IMR-90 (cell line): ENCODE measurements at regions not wholly inside any gene's neighbourhood (a gene's known extent, or its start where the extent isn't known, plus 50 kb on each side); places are given as distances from the start of the nearest gene placed in this dataset.

ENCODE experiments used
- ATAC-seq: fragments of 200-7000 bp; cut with Tn5 transposase; 2 replicates; pipeline ENCODE4 v1.9.1; 2020; ENCODE audit warnings: low read depth, mild to moderate bottlenecking, moderate library complexity
- BruUV-seq: library from RNA; stranded (reverse); fragments of 400-500 nt; replicated peaks from 2 replicates; lab custom pipeline; 2021; lab: Mats Ljungman, UMichigan
- CTCF ChIA-PET: fragments of 300-600 bp; formaldehyde crosslinking; extraction: SDS; loops from one replicate; lab custom pipeline; 2021; ENCODE audit warnings: antibody characterized with exemption; lab: Yijun Ruan, JAX
- POLR2A ChIA-PET: fragments of 300-600 bp; sonication (Branson Sonifier 250); formaldehyde crosslinking; loops from one replicate; lab custom pipeline; 2022; ENCODE audit warnings: antibody characterized with exemption; ENCODE audit not compliant: unreplicated experiment; lab: Charles Lee
- DNase-seq: peaks from one replicate; pipeline ENCODE4 v3.0.0; 2013
- H2AFZ ChIP-seq: replicated peaks from 2 replicates; pipeline ENCODE3; 2013; ENCODE audit warnings: low read length, mild to moderate bottlenecking; ENCODE audit not compliant: poor library complexity
- H2AK5ac ChIP-seq: 2 replicates; pipeline ENCODE4 v1.6.1; 2013; ENCODE audit warnings: low read depth, low read length, inconsistent platforms
- H2AK9ac ChIP-seq: replicated peaks from 2 replicates; pipeline ENCODE3; 2013; ENCODE audit warnings: mild to moderate bottlenecking, low read depth, low read length, moderate library complexity; ENCODE audit not compliant: poor library complexity
- H2BK120ac ChIP-seq: 2 replicates; pipeline ENCODE4 v1.6.1; 2013; ENCODE audit warnings: low read depth, low read length, inconsistent platforms
- H2BK15ac ChIP-seq: 3 replicates; pipeline ENCODE4 v1.6.1; 2013; ENCODE audit warnings: low read depth, low read length, inconsistent platforms
- H2BK20ac ChIP-seq: 2 replicates; pipeline ENCODE4 v1.6.1; 2013; ENCODE audit warnings: low read depth, mild to moderate bottlenecking, inconsistent platforms, low read length, moderate library complexity
- H2BK5ac ChIP-seq: 2 replicates; pipeline ENCODE4 v1.6.1; 2013; ENCODE audit warnings: mild to moderate bottlenecking, low read depth, low read length, inconsistent platforms; ENCODE audit not compliant: poor library complexity, severe bottlenecking
- H3K14ac ChIP-seq: replicated peaks from 2 replicates; pipeline ENCODE4 v1.6.1; 2013; ENCODE audit warnings: low read depth, low read length, inconsistent platforms
- H3K18ac ChIP-seq: 2 replicates; pipeline ENCODE4 v1.6.1; 2013; ENCODE audit warnings: low read depth, low read length, control low read depth
- H3K23ac ChIP-seq: 2 replicates; pipeline ENCODE4 v1.6.1; 2013; ENCODE audit warnings: low read depth, low read length, inconsistent platforms
- H3K27ac ChIP-seq: 2 replicates; pipeline ENCODE4 v1.5.1; 2013; ENCODE audit warnings: mild to moderate bottlenecking, control low read depth, low read length; ENCODE audit not compliant: insufficient read depth
- H3K27me3 ChIP-seq: 2 replicates; pipeline ENCODE4 v1.6.1; 2013; ENCODE audit warnings: low read length; ENCODE audit not compliant: control insufficient read depth, insufficient read depth
- H3K36me3 ChIP-seq: 2 replicates; pipeline ENCODE4 v1.6.1; 2013; ENCODE audit warnings: low read length, mixed read lengths; ENCODE audit not compliant: control insufficient read depth, insufficient read depth
- H3K4ac ChIP-seq: 2 replicates; pipeline ENCODE4 v1.6.1; 2013; ENCODE audit warnings: low read depth, low read length, inconsistent platforms
- H3K4me1 ChIP-seq: 2 replicates; pipeline ENCODE4 v1.6.1; 2013; ENCODE audit warnings: low read length, mixed read lengths; ENCODE audit not compliant: control insufficient read depth, insufficient read depth
- H3K4me2 ChIP-seq: 2 replicates; pipeline ENCODE4 v1.6.1; 2013; ENCODE audit warnings: low read depth, mild to moderate bottlenecking, control low read depth, low read length, moderate library complexity
- H3K4me3 ChIP-seq: 2 replicates; pipeline ENCODE4 v1.5.1; 2013; ENCODE audit warnings: low read depth, mild to moderate bottlenecking, control low read depth, low read length, moderate library complexity; ENCODE audit not compliant: insufficient read depth
- H3K56ac ChIP-seq: 2 replicates; pipeline ENCODE4 v1.6.1; 2013; ENCODE audit warnings: low read length, inconsistent platforms; ENCODE audit not compliant: insufficient read depth; ENCODE audit errors: extremely low read depth
- H3K79me1 ChIP-seq, 2 experiments: 2 replicates each; pipeline ENCODE4 v1.6.1; 2013; ENCODE audit warnings: low read length in 2 of 2, inconsistent platforms in 1 of 2, low read depth in 1 of 2
- H3K9ac ChIP-seq: 2 replicates; pipeline ENCODE4 v1.6.1; 2013; ENCODE audit warnings: low read depth, low read length, control low read depth
- H3K9me1 ChIP-seq: 2 replicates; pipeline ENCODE4 v1.6.1; 2013; ENCODE audit warnings: low read length, inconsistent platforms; ENCODE audit not compliant: insufficient read depth
- H3K9me3 ChIP-seq: 2 replicates; pipeline ENCODE4 v1.6.1; 2013; ENCODE audit warnings: low read length; ENCODE audit not compliant: control insufficient read depth, insufficient read depth
- H4K20me1 ChIP-seq: 2 replicates; pipeline ENCODE4 v1.6.1; 2013; ENCODE audit warnings: low read length, inconsistent platforms; ENCODE audit not compliant: insufficient read depth
- H4K5ac ChIP-seq: 2 replicates; pipeline ENCODE4 v1.6.1; 2013; ENCODE audit warnings: mild to moderate bottlenecking, low read depth, low read length, control low read depth
- H4K8ac ChIP-seq, 2 experiments: 2 replicates each; pipeline ENCODE4 v1.6.1; 2013; ENCODE audit warnings: low read depth in 2 of 2, low read length in 2 of 2, control low read depth in 1 of 2, inconsistent platforms in 1 of 2
- H4K91ac ChIP-seq: 2 replicates; pipeline ENCODE4 v1.6.1; 2013; ENCODE audit warnings: low read depth, low read length, inconsistent platforms; ENCODE audit not compliant: insufficient read depth
- BHLHE40 ChIP-seq: fragments of 150-350 bp; IDR thresholded peaks from 2 replicates; pipeline ENCODE4 v1.6.1; 2016; ENCODE audit warnings: mild to moderate bottlenecking, low read depth, low read length
- CEBPB ChIP-seq: IDR thresholded peaks from 2 replicates; pipeline ENCODE4 v1.6.1; 2012; ENCODE audit warnings: low read depth, low read length, improper control_type of control experiment
- CHD1 ChIP-seq: IDR thresholded peaks from 2 replicates; pipeline ENCODE4 v1.6.1; 2012; ENCODE audit warnings: low read depth, low read length, improper control_type of control experiment
- WGBS, 2 experiments: methylation state at CpG; one replicate each; pipeline versions ENCODE4 v1.1.5 to v1.1.7; 2013; ENCODE audit warnings: missing lambda C conversion rate in 2 of 2; ENCODE audit not compliant: insufficient read length in 1 of 2; ENCODE audit errors: extremely low coverage in 2 of 2; 5-methylcytosine and 5-hydroxymethylcytosine counted together
- dilution Hi-C: fragments of 300-500 bp; cut with HindIII; formaldehyde crosslinking; loops from one replicate; pipeline ENCODE4 v1.14.3; 2018; ENCODE audit warnings: low sequenced_read_pairs; ENCODE audit not compliant: unreplicated experiment
- in situ Hi-C: fragments of 300-500 bp; cut with MboI; formaldehyde crosslinking; loops from 3 replicates; pipeline ENCODE4 v1.14.3; 2019; ENCODE audit warnings: low sequenced_read_pairs, inconsistent platforms, mixed read lengths
- intact Hi-C: fragments of 100-400 bp; cut with micrococcal nuclease; formaldehyde crosslinking; loops from 2 replicates; pipeline ENCODE4 v1.10.0; 2022
- TF ChIP-seq, protein P1 (sequence below): fragments of 150-350 bp; IDR thresholded peaks from 2 replicates; pipeline ENCODE4 v1.6.1; 2017; ENCODE audit warnings: mild to moderate bottlenecking, antibody characterized with exemption, low read length, low read depth

DNA sequence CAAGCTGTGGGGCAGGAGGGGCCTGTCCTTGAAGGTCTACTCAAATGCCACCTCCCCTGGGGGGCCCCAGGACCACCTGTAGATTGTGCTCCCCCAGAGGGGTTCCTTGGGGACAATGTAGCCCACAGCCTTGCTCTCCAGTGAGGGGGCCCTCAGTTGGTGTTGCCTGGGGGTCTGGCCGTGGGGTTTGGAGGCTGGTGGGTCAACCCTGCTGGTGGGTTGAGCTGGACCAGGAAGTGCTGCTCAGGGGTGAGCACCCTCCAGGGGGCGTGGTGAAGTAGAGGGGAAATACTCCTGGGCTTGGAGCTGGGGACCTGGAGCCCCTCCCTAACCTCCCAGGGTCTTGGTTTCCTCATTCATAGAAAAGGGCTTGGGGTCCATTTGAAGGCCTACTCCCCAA, 143.6 kb upstream of the WNT4 start:
- in situ Hi-C loops, result no loop called here

More for the DNA sequence above, 143.6 kb upstream of the WNT4 start:
- Histone ChIP-seq H2AFZ (no peak overlapping the region), H3K9me1 (no peaks in the 10 kb centered on the region), H4K8ac (no peak overlapping the region), H3K4me2 (no peak overlapping the region), H3K9me3 (no peaks in the 10 kb centered on the region), H3K4me1 (no peaks in the 10 kb centered on the region), H4K5ac (no peak overlapping the region), H3K27ac (no peak overlapping the region), H2BK20ac (no peak overlapping the region), H3K23ac (no peak overlapping the region), H4K20me1 (no peaks in the 10 kb centered on the region), H2AK9ac (no peak overlapping the region), H3K14ac (no peak overlapping the region), H2BK15ac (no peak overlapping the region), H3K4ac (no peak overlapping the region), H3K79me1 (no peaks in the 10 kb centered on the region), H2BK5ac (no peak overlapping the region), H4K91ac (no peak overlapping the region), H2AK5ac (no peak overlapping the region), H3K4me3 (no peak overlapping the region), H3K9ac (no peak overlapping the region), H3K18ac (no peak overlapping the region), H3K56ac (no peak overlapping the region), H3K27me3 (peaks cover 62% of the 10 kb centered on the region), H3K36me3 (no peaks in the 10 kb centered on the region), H2BK120ac (no peak overlapping the region)
- POLR2A ChIA-PET, result no interaction called here
- CTCF ChIA-PET, result no interaction called here
- intact Hi-C loops, result no loop called here
- no CpG with 5 or more reads among the region's 2 CpGs for WGBS, 2 experiments
- dilution Hi-C loops, result no loop called here
- ATAC-seq (no peak), DNase-seq (no peak)
- TF ChIP-seq BHLHE40 (no peak), CEBPB (no peak), CHD1 (no peak)
- TF ChIP-seq, protein P1, sequence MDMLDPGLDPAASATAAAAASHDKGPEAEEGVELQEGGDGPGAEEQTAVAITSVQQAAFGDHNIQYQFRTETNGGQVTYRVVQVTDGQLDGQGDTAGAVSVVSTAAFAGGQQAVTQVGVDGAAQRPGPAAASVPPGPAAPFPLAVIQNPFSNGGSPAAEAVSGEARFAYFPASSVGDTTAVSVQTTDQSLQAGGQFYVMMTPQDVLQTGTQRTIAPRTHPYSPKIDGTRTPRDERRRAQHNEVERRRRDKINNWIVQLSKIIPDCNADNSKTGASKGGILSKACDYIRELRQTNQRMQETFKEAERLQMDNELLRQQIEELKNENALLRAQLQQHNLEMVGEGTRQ, result no peak
- no TSS peak for BruUV-seq
